SJCRH30 (cell line): ENCODE measurements at regions not wholly inside any gene's neighbourhood (a gene's known extent, or its start where the extent isn't known, plus 50 kb on each side); places are given as distances from the start of the nearest gene placed in this dataset.

Experiments
- DNase-seq, 2 experiments: peaks; one replicate each; pipeline ENCODE4 v3.0.0-alpha.2; 2015 to 2020
- H3K27ac ChIP-seq: fragments of 250-450 bp; sonication (Bioruptor Pico); 2 replicates; pipeline ENCODE4 v1.5.1; 2020; ENCODE audit warnings: mild to moderate bottlenecking, moderate library complexity
- H3K27me3 ChIP-seq: fragments of 250-450 bp; sonication (Bioruptor Pico); 2 replicates; pipeline ENCODE4 v1.5.1; 2020; ENCODE audit warnings: mild to moderate bottlenecking, moderate library complexity
- H3K36me3 ChIP-seq: fragments of 250-450 bp; sonication (Bioruptor Pico); 2 replicates; pipeline ENCODE4 v1.5.1; 2020; ENCODE audit warnings: mild to moderate bottlenecking, moderate library complexity
- H3K4me1 ChIP-seq: fragments of 250-450 bp; sonication (Bioruptor Pico); 2 replicates; pipeline ENCODE4 v1.5.1; 2020; ENCODE audit warnings: mild to moderate bottlenecking, moderate library complexity
- H3K4me3 ChIP-seq: fragments of 250-450 bp; sonication (Bioruptor Pico); 2 replicates; pipeline ENCODE4 v1.5.1; 2020; ENCODE audit warnings: mild to moderate bottlenecking, moderate library complexity
- H3K9me3 ChIP-seq: fragments of 250-450 bp; sonication (Bioruptor Pico); replicated peaks from 2 replicates; pipeline ENCODE4 v1.5.1; 2020; ENCODE audit warnings: mild to moderate bottlenecking, moderate library complexity

GRCh38 chr6:121020656-121021055 is 313.6 kb downstream of the TBC1D32 start:
- no peaks in the 10 kb centered on the region for H3K4me1 ChIP-seq
- no peaks in the 10 kb centered on the region for H3K27me3 ChIP-seq
- H3K9me3 ChIP-seq: no peaks in the 10 kb centered on the region
- no peaks in the 10 kb centered on the region for H3K36me3 ChIP-seq
- no peak overlapping the region for H3K27ac ChIP-seq
- no peak for DNase-seq
- no peak overlapping the region for H3K4me3 ChIP-seq

DNA sequence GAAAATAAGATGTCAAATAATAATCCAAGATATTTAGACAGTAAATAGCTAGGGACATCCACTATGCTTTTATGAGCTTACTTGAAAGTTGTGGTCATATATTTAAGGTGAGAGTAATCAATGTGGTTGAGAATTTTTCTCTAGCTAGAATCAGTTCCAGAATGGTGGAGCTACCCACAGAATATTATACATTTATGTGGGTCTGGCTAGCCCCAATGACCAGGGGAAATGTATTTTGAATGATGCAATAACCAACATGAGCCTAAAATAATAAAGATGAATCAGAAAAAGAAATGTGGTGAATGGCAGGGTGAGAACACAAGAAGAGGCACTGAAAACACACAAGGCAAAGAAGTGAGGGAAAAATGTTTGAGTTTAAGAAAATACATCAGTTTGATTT is 325.7 kb downstream of the TBC1D32 start:
- H3K27ac ChIP-seq: no peak overlapping the region
- H3K4me3 ChIP-seq: no peak overlapping the region
- no peaks in the 10 kb centered on the region for H3K36me3 ChIP-seq
- H3K4me1 ChIP-seq: no peaks in the 10 kb centered on the region
- no peaks in the 10 kb centered on the region for H3K9me3 ChIP-seq
- no peaks in the 10 kb centered on the region for H3K27me3 ChIP-seq
- no peak for DNase-seq

DNA sequence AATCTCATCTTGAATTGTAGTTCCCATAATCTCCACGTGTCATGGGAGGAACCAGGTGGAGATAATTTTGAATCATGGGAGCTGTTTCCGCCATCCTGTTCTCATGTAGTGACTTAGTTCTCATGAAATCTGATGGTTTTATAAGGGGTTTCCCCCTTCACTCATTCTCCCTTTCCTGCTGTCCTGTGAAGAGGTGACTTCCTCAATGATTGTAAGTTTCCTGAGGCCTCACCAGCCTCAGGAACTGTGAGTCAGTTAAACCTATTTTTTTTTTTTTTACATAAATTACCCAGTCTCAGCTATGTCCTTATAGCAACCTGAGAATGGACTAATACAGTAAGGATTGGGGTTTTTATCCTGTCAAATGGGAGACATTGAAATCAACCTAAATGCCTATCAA is 328.3 kb downstream of the TBC1D32 start:
- no peaks in the 10 kb centered on the region for H3K36me3 ChIP-seq
- no peaks in the 10 kb centered on the region for H3K4me1 ChIP-seq
- no peak overlapping the region for H3K27ac ChIP-seq
- no peak overlapping the region for H3K4me3 ChIP-seq
- no peak for DNase-seq
- no peaks in the 10 kb centered on the region for H3K27me3 ChIP-seq
- no peaks in the 10 kb centered on the region for H3K9me3 ChIP-seq

GRCh38 chr6:121000381-121000780 is 333.9 kb downstream of the TBC1D32 start:
- H3K36me3 ChIP-seq: no peaks in the 10 kb centered on the region
- H3K4me1 ChIP-seq: no peaks in the 10 kb centered on the region
- H3K9me3 ChIP-seq: no peaks in the 10 kb centered on the region
- H3K27me3 ChIP-seq: no peaks in the 10 kb centered on the region
- H3K4me3 ChIP-seq: no peak overlapping the region
- H3K27ac ChIP-seq: no peak overlapping the region
- DNase-seq: peak in 1 of 2 experiments; percentile 5

GRCh38 chr6:120996340-120996739 is 337.9 kb downstream of the TBC1D32 start:
- no peak for DNase-seq
- Histone ChIP-seq H3K36me3 (no peaks in the 10 kb centered on the region), H3K4me3 (no peak overlapping the region), H3K4me1 (no peaks in the 10 kb centered on the region), H3K27me3 (no peaks in the 10 kb centered on the region), H3K9me3 (no peaks in the 10 kb centered on the region), H3K27ac (no peak overlapping the region)

- DNase-seq: no peak
- H3K9me3 ChIP-seq: no peaks in the 10 kb centered on the region
- no peak overlapping the region for H3K4me3 ChIP-seq
- H3K36me3 ChIP-seq: no peaks in the 10 kb centered on the region
- H3K27ac ChIP-seq: no peak overlapping the region
- no peaks in the 10 kb centered on the region for H3K27me3 ChIP-seq
- no peaks in the 10 kb centered on the region for H3K4me1 ChIP-seq
These were observed 339.7 kb downstream of the TBC1D32 start for GRCh38 chr6:120994573-120994967.

- Histone ChIP-seq H3K27me3 (no peaks in the 10 kb centered on the region), H3K27ac (no peak overlapping the region), H3K9me3 (no peaks in the 10 kb centered on the region), H3K4me1 (no peaks in the 10 kb centered on the region), H3K36me3 (no peaks in the 10 kb centered on the region), H3K4me3 (no peak overlapping the region)
- no peak for DNase-seq
These were observed 340.2 kb downstream of the TBC1D32 start for GRCh38 chr6:120993929-120994572.

- H3K36me3 ChIP-seq: no peaks in the 10 kb centered on the region
- no peak overlapping the region for H3K27ac ChIP-seq
- DNase-seq: no peak
These were observed 342.0 kb downstream of the TBC1D32 start for GRCh38 chr6:120992257-120992656.

GRCh38 chr6:120990866-120991265 is 343.4 kb downstream of the TBC1D32 start:
- Histone ChIP-seq H3K27me3 (no peaks in the 10 kb centered on the region), H3K36me3 (no peaks in the 10 kb centered on the region), H3K9me3 (no peaks in the 10 kb centered on the region), H3K27ac (no peak overlapping the region), H3K4me1 (no peaks in the 10 kb centered on the region), H3K4me3 (no peak overlapping the region)
- DNase-seq: no peak

More at GRCh38 chr6:120992257-120992656, 342.0 kb downstream of the TBC1D32 start:
- H3K9me3 ChIP-seq: no peaks in the 10 kb centered on the region
- no peaks in the 10 kb centered on the region for H3K4me1 ChIP-seq
- H3K27me3 ChIP-seq: no peaks in the 10 kb centered on the region
- no peak overlapping the region for H3K4me3 ChIP-seq

DNA sequence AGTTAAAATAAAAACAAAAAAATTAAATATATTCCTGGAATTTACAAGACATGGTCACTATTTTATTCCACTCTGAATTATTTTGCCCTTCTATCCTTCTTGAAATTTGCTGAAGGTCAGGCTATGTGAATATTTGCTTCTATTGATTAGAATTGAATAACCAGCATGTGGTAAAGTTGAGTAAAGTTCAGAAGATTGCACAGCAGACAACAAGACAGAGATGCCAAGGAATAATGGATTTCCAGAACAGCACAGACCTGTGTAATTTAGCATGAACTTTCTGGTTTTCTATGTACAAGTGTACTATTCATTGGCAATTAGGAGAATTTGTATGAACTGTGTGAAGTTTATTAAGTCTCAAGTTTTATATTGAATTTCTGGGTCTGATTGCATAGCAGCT is 352.4 kb downstream of the TBC1D32 start:
- Histone ChIP-seq H3K27me3 (no peaks in the 10 kb centered on the region), H3K27ac (no peak overlapping the region), H3K36me3 (no peaks in the 10 kb centered on the region), H3K4me3 (no peak overlapping the region), H3K4me1 (no peaks in the 10 kb centered on the region), H3K9me3 (no peaks in the 10 kb centered on the region)
- no peak for DNase-seq

GRCh38 chr6:120966321-120966720 is 368.0 kb downstream of the TBC1D32 start:
- DNase-seq: no peak
- no peaks in the 10 kb centered on the region for H3K27me3 ChIP-seq
- H3K27ac ChIP-seq: no peak overlapping the region
- no peaks in the 10 kb centered on the region for H3K9me3 ChIP-seq
- no peaks in the 10 kb centered on the region for H3K36me3 ChIP-seq
- H3K4me1 ChIP-seq: no peaks in the 10 kb centered on the region
- H3K4me3 ChIP-seq: no peak overlapping the region

- Histone ChIP-seq H3K4me1 (no peaks in the 10 kb centered on the region), H3K27ac (no peak overlapping the region), H3K27me3 (no peaks in the 10 kb centered on the region), H3K9me3 (no peaks in the 10 kb centered on the region), H3K36me3 (no peaks in the 10 kb centered on the region), H3K4me3 (no peak overlapping the region)
- no peak for DNase-seq
These were observed 368.5 kb downstream of the TBC1D32 start for GRCh38 chr6:120965814-120966213.

DNA sequence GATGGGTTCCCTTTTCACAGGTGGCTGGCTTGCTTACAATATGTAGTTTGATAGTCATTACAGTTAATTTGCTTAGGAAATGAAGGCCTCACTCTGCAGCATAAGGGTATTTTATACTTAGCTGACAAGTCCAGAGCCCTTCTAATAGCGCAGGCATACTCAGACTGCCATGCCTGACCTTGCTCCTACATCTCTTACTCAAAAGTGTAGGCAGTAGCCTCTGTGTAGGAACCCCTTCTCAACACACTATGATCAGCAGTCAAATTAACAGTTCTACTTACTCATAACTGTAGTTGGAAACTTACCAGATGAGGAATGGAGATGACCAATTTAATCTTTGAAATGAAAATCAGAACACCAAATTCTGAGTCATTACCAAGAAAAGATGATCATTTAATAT is 373.5 kb downstream of the TBC1D32 start:
- H3K9me3 ChIP-seq: no peaks in the 10 kb centered on the region
- no peak for DNase-seq
- H3K4me3 ChIP-seq: no peak overlapping the region
- H3K36me3 ChIP-seq: no peaks in the 10 kb centered on the region
- no peaks in the 10 kb centered on the region for H3K4me1 ChIP-seq
- H3K27ac ChIP-seq: no peak overlapping the region
- no peaks in the 10 kb centered on the region for H3K27me3 ChIP-seq

GRCh38 chr6:120954111-120954510 is 380.2 kb downstream of the TBC1D32 start:
- no peaks in the 10 kb centered on the region for H3K4me1 ChIP-seq
- H3K27ac ChIP-seq: no peak overlapping the region
- H3K27me3 ChIP-seq: no peaks in the 10 kb centered on the region
- no peak for DNase-seq
- no peaks in the 10 kb centered on the region for H3K9me3 ChIP-seq
- H3K4me3 ChIP-seq: no peak overlapping the region
- no peaks in the 10 kb centered on the region; the same call in 1 of the 2 replicates for H3K36me3 ChIP-seq

GRCh38 chr6:120951258-120951657 is 383.0 kb downstream of the TBC1D32 start:
- no peaks in the 10 kb centered on the region for H3K9me3 ChIP-seq
- no peaks in the 10 kb centered on the region for H3K4me1 ChIP-seq
- no peak for DNase-seq
- H3K27me3 ChIP-seq: no peaks in the 10 kb centered on the region
- no peaks in the 10 kb centered on the region; the same call in 1 of the 2 replicates for H3K36me3 ChIP-seq
- no peak overlapping the region for H3K4me3 ChIP-seq
- no peak overlapping the region for H3K27ac ChIP-seq

DNA sequence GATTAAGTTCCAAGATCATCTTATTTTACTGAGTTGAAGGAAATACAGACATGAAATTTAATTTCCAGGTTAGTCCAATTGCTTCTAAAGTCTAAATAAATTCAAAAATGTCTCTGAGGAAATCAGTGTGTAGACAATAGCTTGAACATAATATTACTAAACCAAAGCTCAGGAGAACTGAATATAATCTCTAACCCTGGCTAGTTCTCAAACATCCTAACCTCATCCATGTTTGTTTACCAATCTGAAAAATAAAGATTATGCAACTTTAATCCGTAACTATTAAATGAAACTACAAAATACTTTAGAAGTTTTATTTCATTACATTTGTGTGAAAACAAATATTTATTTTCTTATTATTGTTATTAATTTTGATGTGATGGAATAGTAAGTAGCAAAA is 387.2 kb downstream of the TBC1D32 start:
- no peak overlapping the region for H3K27ac ChIP-seq
- no peaks in the 10 kb centered on the region for H3K27me3 ChIP-seq
- H3K36me3 ChIP-seq: no peaks in the 10 kb centered on the region; the same call in 1 of the 2 replicates
- H3K9me3 ChIP-seq: no peaks in the 10 kb centered on the region
- no peaks in the 10 kb centered on the region for H3K4me1 ChIP-seq
- H3K4me3 ChIP-seq: no peak overlapping the region
- no peak for DNase-seq
